DND-41 (cell line): ENCODE measurements at regions not wholly inside any gene's neighbourhood (a gene's known extent, or its start where the extent isn't known, plus 50 kb on each side); places are given as distances from the start of the nearest gene placed in this dataset.

ENCODE experiments used
- ATAC-seq: fragments of 200-7000 bp; cut with Tn5 transposase; 3 replicates; pipeline ENCODE4 v1.9.1; 2021; ENCODE audit warnings: low read depth; ENCODE audit not compliant: insufficient read depth
- DNase-seq: peaks from one replicate; pipeline ENCODE4 v3.0.0-alpha.2; 2020
- H2AFZ ChIP-seq: 2 replicates; pipeline ENCODE4 v1.6.0; 2012; ENCODE audit warnings: low read depth, low read length
- H3K27ac ChIP-seq: 2 replicates; pipeline ENCODE4 v1.5.1; 2012; ENCODE audit warnings: low read length, inconsistent platforms
- H3K27me3 ChIP-seq: fragments of 200-600 bp; sonication (generic); 2 replicates; pipeline ENCODE4 v1.6.0; 2012; ENCODE audit warnings: low read length, mild to moderate bottlenecking, inconsistent platforms; ENCODE audit not compliant: insufficient read depth, poor library complexity
- H3K36me3 ChIP-seq: 2 replicates; pipeline ENCODE4 v1.5.1; 2012; ENCODE audit warnings: low read length, inconsistent platforms; ENCODE audit not compliant: insufficient read depth
- H3K4me1 ChIP-seq: 2 replicates; pipeline ENCODE4 v1.5.1; 2012; ENCODE audit warnings: mild to moderate bottlenecking, low read length; ENCODE audit not compliant: insufficient read depth
- H3K4me2 ChIP-seq: 2 replicates; pipeline ENCODE4 v1.6.0; 2012; ENCODE audit warnings: mild to moderate bottlenecking, moderate library complexity, low read length, inconsistent platforms; ENCODE audit not compliant: insufficient read depth
- H3K4me3 ChIP-seq, 2 experiments: fragments of 200-600 bp in 1 of 2; shearing (Covaris generic) in 1 of 2; 2 replicates each; pipeline ENCODE4 v1.5.1; 2012 to 2016; ENCODE audit warnings: inconsistent platforms in 2 of 2, low read length in 2 of 2, mild to moderate bottlenecking in 2 of 2, low read depth in 1 of 2, moderate library complexity in 1 of 2
- H3K79me2 ChIP-seq: 2 replicates; pipeline ENCODE4 v1.6.0; 2012; ENCODE audit warnings: low read length, inconsistent platforms; ENCODE audit not compliant: insufficient read depth
- H3K9ac ChIP-seq: 2 replicates; pipeline ENCODE4 v1.6.0; 2012; ENCODE audit warnings: low read depth, mild to moderate bottlenecking, inconsistent platforms, low read length, moderate library complexity
- H3K9me3 ChIP-seq: 2 replicates; pipeline ENCODE4 v1.5.1; 2012; ENCODE audit warnings: low read length, moderate library complexity, mild to moderate bottlenecking, inconsistent platforms; ENCODE audit not compliant: insufficient read depth, severe bottlenecking
- H4K20me1 ChIP-seq: 2 replicates; pipeline ENCODE4 v1.6.0; 2012; ENCODE audit warnings: low read length; ENCODE audit not compliant: insufficient read depth
- EZH2 ChIP-seq: IDR thresholded peaks from 3 replicates; pipeline ENCODE4 v1.6.1; 2012; ENCODE audit warnings: borderline replicate concordance, low read depth, mild to moderate bottlenecking, moderate library complexity, low read length, inconsistent platforms; ENCODE audit not compliant: severe bottlenecking
- TF ChIP-seq, protein P1 (sequence below): IDR thresholded peaks from 2 replicates; pipeline ENCODE4 v1.5.1; 2012; ENCODE audit warnings: borderline replicate concordance, low read length, moderate library complexity, mild to moderate bottlenecking; ENCODE audit not compliant: poor library complexity, severe bottlenecking; ENCODE audit errors: extremely low read depth

DNA sequence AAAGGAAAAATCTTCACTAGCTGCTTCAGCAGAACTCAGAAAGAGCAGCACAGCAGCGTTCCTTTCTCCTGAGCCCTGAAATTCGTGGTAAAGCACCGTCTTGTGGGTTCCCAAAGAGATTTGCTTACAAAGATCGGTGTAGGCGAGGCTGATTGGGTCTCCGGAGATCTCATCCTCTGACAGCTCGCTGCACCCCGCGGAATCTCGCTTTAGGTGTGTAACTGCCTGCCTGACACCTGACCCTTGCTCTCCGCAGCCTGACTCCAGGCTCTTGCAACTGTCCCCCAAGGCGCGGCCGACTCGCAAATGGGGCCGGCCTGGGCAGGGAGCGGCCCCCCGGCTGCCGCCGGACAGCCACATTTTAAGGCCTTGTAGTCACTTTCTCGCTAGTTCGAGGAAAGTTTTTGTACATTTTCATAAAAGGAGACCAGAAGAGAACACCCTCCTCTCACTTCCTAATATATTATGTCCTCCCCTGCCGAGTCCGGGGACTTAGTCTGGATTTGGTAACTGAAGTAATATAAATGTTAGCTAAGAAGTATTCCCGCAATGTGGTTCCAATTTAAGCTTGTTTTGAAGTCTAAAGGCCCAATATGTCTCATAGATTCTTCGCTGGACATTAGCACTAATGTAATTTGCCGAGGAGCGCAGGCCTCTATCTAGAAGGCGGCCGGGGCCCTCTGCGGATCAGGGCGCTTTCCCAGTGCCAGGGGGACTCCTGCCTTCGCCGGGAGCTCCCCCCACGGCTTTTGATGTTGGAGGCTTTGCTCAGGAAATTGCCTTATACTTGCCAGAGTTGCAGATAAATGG is 177.3 kb upstream of the CDKN3 start:
- H3K9ac ChIP-seq, result no peak overlapping the region
- ATAC-seq (no peak), DNase-seq (no peak)
- no peaks in the 10 kb centered on the region for H3K36me3 ChIP-seq
- no peaks in the 10 kb centered on the region for H3K9me3 ChIP-seq
- TF ChIP-seq, protein P1, sequence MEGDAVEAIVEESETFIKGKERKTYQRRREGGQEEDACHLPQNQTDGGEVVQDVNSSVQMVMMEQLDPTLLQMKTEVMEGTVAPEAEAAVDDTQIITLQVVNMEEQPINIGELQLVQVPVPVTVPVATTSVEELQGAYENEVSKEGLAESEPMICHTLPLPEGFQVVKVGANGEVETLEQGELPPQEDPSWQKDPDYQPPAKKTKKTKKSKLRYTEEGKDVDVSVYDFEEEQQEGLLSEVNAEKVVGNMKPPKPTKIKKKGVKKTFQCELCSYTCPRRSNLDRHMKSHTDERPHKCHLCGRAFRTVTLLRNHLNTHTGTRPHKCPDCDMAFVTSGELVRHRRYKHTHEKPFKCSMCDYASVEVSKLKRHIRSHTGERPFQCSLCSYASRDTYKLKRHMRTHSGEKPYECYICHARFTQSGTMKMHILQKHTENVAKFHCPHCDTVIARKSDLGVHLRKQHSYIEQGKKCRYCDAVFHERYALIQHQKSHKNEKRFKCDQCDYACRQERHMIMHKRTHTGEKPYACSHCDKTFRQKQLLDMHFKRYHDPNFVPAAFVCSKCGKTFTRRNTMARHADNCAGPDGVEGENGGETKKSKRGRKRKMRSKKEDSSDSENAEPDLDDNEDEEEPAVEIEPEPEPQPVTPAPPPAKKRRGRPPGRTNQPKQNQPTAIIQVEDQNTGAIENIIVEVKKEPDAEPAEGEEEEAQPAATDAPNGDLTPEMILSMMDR, result no peak
- TF ChIP-seq EZH2, result no peak
- no peaks in the 10 kb centered on the region for H4K20me1 ChIP-seq
- no peak overlapping the region for H3K4me3 ChIP-seq
- no peak overlapping the region for H2AFZ ChIP-seq
- H3K27ac ChIP-seq, result no peak overlapping the region
- no peak overlapping the region for H3K4me2 ChIP-seq
- H3K4me1 ChIP-seq, result no peaks in the 10 kb centered on the region
- H3K79me2 ChIP-seq, result no peaks in the 10 kb centered on the region
- no peaks in the 10 kb centered on the region for H3K27me3 ChIP-seq

DNA sequence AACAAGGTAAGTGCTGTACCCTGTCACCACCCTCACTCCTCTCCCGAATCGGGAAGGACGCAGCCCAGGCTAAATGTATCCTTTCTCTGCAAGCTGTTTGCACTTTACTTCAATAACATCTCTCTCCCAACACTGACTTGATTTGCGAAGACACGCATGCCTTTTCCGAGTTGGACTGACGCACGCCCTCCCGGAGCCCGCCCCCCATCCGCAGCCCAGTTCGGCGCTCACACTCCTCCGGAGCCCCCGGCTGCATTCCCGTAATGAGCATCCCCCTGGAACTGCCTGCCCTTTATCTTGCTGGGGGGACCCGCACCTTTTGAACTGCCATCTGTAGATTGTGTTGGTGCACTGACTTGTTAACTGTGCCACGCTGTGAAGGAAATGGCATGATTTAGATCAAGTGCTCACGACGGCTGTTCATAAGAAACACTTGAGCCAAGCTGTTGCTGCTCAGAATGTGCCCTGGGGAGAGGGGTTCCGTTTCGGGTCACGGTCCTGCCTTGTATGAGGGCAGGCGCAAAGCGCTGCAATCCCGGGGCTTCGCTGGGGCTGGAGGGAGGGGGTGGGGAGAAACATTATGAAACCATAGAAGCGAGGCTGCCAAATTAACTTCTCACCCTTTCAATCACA is 176.6 kb upstream of the CDKN3 start:
- DNase-seq (no peak), ATAC-seq (no peak)
- no peaks in the 10 kb centered on the region for H3K4me1 ChIP-seq
- no peak for TF ChIP-seq EZH2
- TF ChIP-seq, protein P1, result no peak
- no peak overlapping the region for H3K4me2 ChIP-seq
- H4K20me1 ChIP-seq, result no peaks in the 10 kb centered on the region
- no peaks in the 10 kb centered on the region for H3K79me2 ChIP-seq
- H3K27me3 ChIP-seq, result no peaks in the 10 kb centered on the region
- no peaks in the 10 kb centered on the region for H3K9me3 ChIP-seq
- no peak overlapping the region for H2AFZ ChIP-seq
- H3K27ac ChIP-seq, result no peak overlapping the region
- no peak overlapping the region for H3K9ac ChIP-seq
- no peak overlapping the region for H3K4me3 ChIP-seq
- no peaks in the 10 kb centered on the region for H3K36me3 ChIP-seq

DNA sequence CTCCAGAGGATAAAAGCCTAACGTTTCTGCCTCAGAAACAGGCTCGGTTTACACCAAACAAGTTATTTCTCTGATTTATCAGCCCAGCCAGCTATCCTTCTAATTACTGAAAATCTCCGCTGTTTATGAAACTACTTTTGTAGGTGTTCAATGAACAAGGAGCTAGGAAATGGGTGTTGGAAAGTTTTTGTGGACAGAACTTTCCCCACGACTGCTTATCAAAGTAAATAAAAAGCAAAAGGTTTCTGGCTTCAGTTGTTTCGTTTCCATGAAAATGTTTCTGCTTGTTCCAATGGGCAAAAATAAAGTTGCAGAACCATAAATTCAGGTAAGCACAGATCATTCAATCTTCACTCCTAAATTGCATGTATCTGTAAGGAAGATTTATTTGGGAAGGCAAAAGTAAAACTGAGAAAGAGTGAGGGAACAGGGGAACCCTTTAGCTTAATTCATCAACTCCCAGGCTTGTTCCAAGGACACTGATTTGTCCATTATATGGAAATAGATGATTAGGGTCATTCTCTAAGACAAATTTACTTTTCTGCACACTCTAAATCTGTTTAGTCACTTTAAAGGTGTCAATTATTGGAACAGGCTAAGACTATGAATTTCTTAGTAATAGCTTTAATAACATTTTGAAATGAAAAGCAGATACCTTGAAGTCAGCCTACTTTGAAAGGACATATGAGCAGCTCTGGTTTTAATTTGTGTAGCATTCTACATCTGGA is 175.9 kb upstream of the CDKN3 start:
- Histone ChIP-seq H4K20me1 (no peaks in the 10 kb centered on the region), H3K9ac (no peak overlapping the region), H3K9me3 (no peaks in the 10 kb centered on the region), H2AFZ (no peak overlapping the region), H3K4me3 (no peak overlapping the region), H3K4me2 (no peak overlapping the region), H3K27ac (no peak overlapping the region), H3K27me3 (no peaks in the 10 kb centered on the region), H3K4me1 (no peaks in the 10 kb centered on the region), H3K79me2 (no peaks in the 10 kb centered on the region), H3K36me3 (no peaks in the 10 kb centered on the region)
- ATAC-seq, result no peak
- no peak for DNase-seq
- TF ChIP-seq, protein P1, result no peak
- TF ChIP-seq EZH2, result no peak
